Naive thymus-derived CD4-positive, alpha-beta T cell (primary cell): ENCODE measurements at regions not wholly inside any gene's neighbourhood (a gene's known extent, or its start where the extent isn't known, plus 50 kb on each side); places are given as distances from the start of the nearest gene placed in this dataset.

Source experiments
- ATAC-seq: fragments of 150-1000 bp; cut with Tn5 transposase; 2 replicates; pipeline ENCODE4 v1.10.0; 2021; ENCODE audit warnings: mild to moderate bottlenecking, moderate library complexity
- CTCF ChIA-PET: fragments of 350-600 bp; sonication (Branson Sonifier 250); formaldehyde crosslinking; loops from one replicate; lab custom pipeline; 2021; ENCODE audit warnings: antibody characterized with exemption; lab: Charles Lee
- POLR2A ChIA-PET: fragments of 350-600 bp; sonication (Branson Sonifier 250); formaldehyde crosslinking; loops from one replicate; lab custom pipeline; 2021; ENCODE audit warnings: antibody characterized with exemption, inconsistent platforms; lab: Charles Lee
- DNase-seq, 9 donors: peaks; one replicate each; pipeline versions ENCODE4 v3.0.0 to v3.0.0-alpha.2; 2020 to 2022; ENCODE audit warnings: mixed read lengths in 1 of 9
- H3K27ac ChIP-seq: one replicate; pipeline ENCODE4 v1.7.0; 2013; ENCODE audit warnings: mild to moderate bottlenecking, low read depth, low read length, moderate library complexity
- H3K27me3 ChIP-seq, 2 donors: one replicate each; pipeline ENCODE4 v1.7.0; 2013; ENCODE audit warnings: low read length in 2 of 2, mild to moderate bottlenecking in 2 of 2, moderate library complexity in 2 of 2; ENCODE audit not compliant: control insufficient read depth in 2 of 2, insufficient read depth in 2 of 2
- H3K36me3 ChIP-seq, 3 experiments: 1 replicate in 2 of 3; 2 replicates in 1 of 3; pipeline ENCODE4 v1.7.0; 2013; ENCODE audit warnings: low read length in 3 of 3, mild to moderate bottlenecking in 3 of 3, moderate library complexity in 1 of 3; ENCODE audit not compliant: insufficient read depth in 3 of 3, control insufficient read depth in 2 of 3
- H3K4me1 ChIP-seq, 2 donors: one replicate each; pipeline ENCODE4 v1.7.0; 2013; ENCODE audit warnings: low read length in 2 of 2, mild to moderate bottlenecking in 2 of 2, moderate library complexity in 1 of 2; ENCODE audit not compliant: control insufficient read depth in 2 of 2, insufficient read depth in 2 of 2
- H3K4me3 ChIP-seq: 2 replicates; pipeline ENCODE4 v1.7.0; 2013; ENCODE audit warnings: mild to moderate bottlenecking, low read length
- H3K9me3 ChIP-seq, 3 experiments: 1 replicate in 2 of 3; 2 replicates in 1 of 3; pipeline ENCODE4 v1.7.0; 2013; ENCODE audit warnings: low read length in 3 of 3; ENCODE audit not compliant: control insufficient read depth in 2 of 3
- H3K27ac Mint-ChIP-seq, 9 donors: one replicate each; pipeline ENCODE4 v1.8.0; 2020 to 2022; ENCODE audit warnings: mixed read lengths in 9 of 9, mild to moderate bottlenecking in 8 of 9, moderate library complexity in 5 of 9, inconsistent platforms in 2 of 9
- H3K27me3 Mint-ChIP-seq, 5 donors: one replicate each; pipeline ENCODE4 v1.8.0; 2021 to 2022; ENCODE audit warnings: mixed read lengths in 5 of 5, mild to moderate bottlenecking in 1 of 5
- H3K36me3 Mint-ChIP-seq, 5 donors: one replicate each; pipeline ENCODE4 v1.8.0; 2020 to 2022; ENCODE audit warnings: mixed read lengths in 5 of 5, mild to moderate bottlenecking in 3 of 5, inconsistent platforms in 1 of 5
- H3K4me1 Mint-ChIP-seq, 7 donors: one replicate each; pipeline ENCODE4 v1.8.0; 2020 to 2022; ENCODE audit warnings: mixed read lengths in 7 of 7, mild to moderate bottlenecking in 3 of 7, inconsistent platforms in 1 of 7
- H3K4me3 Mint-ChIP-seq, 10 donors: one replicate each; pipeline ENCODE4 v1.8.0; 2020 to 2022; ENCODE audit warnings: mild to moderate bottlenecking in 10 of 10, mixed read lengths in 10 of 10, moderate library complexity in 6 of 10, inconsistent platforms in 2 of 10
- H3K9me3 Mint-ChIP-seq, 11 donors: one replicate each; pipeline ENCODE4 v1.8.0; 2020 to 2022; ENCODE audit warnings: mixed read lengths in 11 of 11, mild to moderate bottlenecking in 4 of 11, inconsistent platforms in 1 of 11, moderate library complexity in 1 of 11
- intact Hi-C, 2 donors: fragments of 100-400 bp; cut with micrococcal nuclease; formaldehyde crosslinking; loops; one replicate each; pipeline ENCODE4 v1.15.1; 2023

DNA sequence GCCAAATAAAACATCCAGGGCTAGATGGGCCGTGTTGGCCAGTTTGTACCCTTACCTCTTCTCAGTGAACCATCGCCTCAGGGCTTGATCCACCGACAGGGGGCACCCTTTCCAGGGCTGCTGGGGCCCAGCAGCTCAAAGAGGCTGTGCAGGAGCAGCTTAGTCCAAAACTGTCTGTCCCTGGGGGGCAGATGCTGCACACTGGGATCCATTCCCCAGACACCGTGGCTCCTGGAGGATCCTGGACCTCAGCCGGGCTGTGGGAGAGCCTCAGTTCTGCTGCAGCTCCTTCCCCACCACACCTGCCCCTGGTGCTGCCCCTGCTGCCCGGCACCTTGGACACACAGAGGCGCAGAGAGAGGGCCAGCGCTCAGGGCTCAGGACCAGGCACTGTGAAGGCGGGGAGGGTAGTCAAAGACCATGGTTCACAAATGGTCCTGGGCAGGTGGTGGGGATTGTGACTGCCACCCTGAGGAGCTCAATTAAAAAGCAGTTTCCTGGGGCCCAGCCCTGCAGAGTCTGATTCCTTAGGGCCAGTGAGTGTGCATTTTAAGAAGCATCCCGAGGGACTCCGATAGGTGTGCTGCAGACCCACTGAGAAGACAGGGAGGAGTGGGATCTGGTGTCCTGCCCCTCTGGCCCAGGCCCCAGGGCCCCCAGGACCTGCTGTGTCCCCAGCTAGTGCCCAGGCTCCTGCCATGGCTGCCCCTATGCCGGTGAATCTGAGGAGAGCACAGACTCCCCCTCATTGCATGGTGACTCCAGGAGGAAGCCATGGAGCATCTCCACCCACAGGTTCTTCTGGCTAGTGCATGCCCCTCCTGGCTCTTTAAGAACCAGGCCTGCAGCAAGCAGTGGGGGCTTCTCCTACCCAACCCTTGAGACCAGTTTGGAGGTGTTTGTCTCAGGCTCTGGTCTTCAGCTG, 86.5 kb upstream of the PRR20G start:
- POLR2A ChIA-PET, result no interaction called here
- no peak for ATAC-seq
- no peak overlapping the region for H3K27ac ChIP-seq
- no peak overlapping the region for H3K27ac Mint-ChIP-seq
- H3K27me3 Mint-ChIP-seq, result peaks cover 0 to 18% (median 17%) of the 10 kb centered on the region in 5 donors
- H3K36me3 Mint-ChIP-seq, result no peaks in the 10 kb centered on the region
- H3K27me3 ChIP-seq, result no peaks in the 10 kb centered on the region
- H3K4me1 Mint-ChIP-seq, result no peaks in the 10 kb centered on the region
- H3K4me3 ChIP-seq, result no peak overlapping the region
- peaks cover 0 to 15% (median 5%) of the 10 kb centered on the region in 11 donors for H3K9me3 Mint-ChIP-seq
- H3K4me1 ChIP-seq, result no peaks in the 10 kb centered on the region
- no peaks in the 10 kb centered on the region for H3K36me3 ChIP-seq
- no peaks in the 10 kb centered on the region for H3K9me3 ChIP-seq
- H3K4me3 Mint-ChIP-seq, result no peak overlapping the region
- CTCF ChIA-PET, result no interaction called here
- DNase-seq, result peak in 1 of 9 donors; percentile 32
- intact Hi-C loops, result no loop called here

DNA sequence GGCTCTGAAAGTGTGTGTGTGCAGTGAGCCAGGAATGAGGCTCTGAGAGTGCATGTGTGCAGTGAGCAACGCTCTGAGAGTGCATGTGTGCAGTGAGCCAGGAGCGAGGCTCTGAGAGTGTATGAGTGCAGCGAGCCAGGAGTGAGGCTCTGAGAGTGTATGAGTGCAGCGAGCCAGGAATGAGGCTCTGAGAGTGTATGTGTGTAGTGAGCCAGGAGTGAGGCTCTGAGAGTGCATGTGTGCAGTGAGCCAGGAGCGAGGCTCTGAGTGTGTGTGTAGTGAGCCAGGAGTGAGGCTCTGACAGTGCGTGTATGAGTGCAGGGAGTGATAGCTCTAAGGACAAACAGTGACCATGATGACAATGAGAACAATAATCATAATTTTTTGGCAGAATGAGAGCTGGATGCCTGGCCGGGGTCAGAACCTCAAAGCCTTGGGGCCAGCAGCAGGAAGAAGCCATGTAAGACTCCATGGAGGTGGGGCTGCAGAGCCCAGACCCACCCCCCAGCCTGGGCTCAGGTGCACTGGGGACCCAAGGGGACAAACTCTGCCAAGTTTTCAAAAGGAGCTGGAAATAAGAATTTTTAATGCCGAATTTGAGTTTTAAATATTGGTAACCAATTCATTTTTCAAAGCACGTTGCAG, 85.7 kb upstream of the PRR20G start:
- Mint-ChIP-seq H3K36me3 (no peaks in the 10 kb centered on the region), H3K9me3 (peaks cover 0 to 15% (median 5%) of the 10 kb centered on the region in 11 donors), H3K27me3 (peaks cover 0 to 18% (median 18%) of the 10 kb centered on the region in 5 donors), H3K4me1 (peaks cover 0 to 2% (median 0%) of the 10 kb centered on the region in 7 donors), H3K4me3 (no peak overlapping the region), H3K27ac (no peak overlapping the region)
- Histone ChIP-seq H3K36me3 (no peaks in the 10 kb centered on the region), H3K4me1 (no peaks in the 10 kb centered on the region), H3K4me3 (no peak overlapping the region), H3K27me3 (no peaks in the 10 kb centered on the region), H3K9me3 (no peaks in the 10 kb centered on the region), H3K27ac (no peak overlapping the region)
- ChIA-PET POLR2A (no interaction called here), CTCF (no interaction called here)
- no peak for ATAC-seq
- no peak for DNase-seq
- intact Hi-C loops, result no loop called here

DNA sequence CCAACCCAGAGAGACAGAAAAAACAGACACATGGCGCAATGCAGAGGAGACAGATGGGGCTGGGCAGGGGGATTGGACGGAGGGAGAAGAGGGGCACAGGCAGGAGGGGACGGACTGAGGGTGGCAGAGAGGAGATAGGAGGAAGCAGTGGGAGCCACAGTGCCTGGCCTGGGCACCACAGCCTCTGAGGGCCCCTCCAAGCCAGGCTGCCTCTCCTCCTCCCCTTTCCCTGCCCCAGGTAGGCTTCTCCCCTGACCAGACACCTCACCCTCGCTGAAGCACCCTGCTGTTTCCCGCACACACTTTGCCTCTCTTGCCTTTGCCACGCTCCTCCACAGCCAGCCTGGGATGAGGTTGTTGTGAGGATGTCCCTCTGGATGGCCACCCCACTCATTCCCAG, 84.0 kb upstream of the PRR20G start:
- Histone ChIP-seq H3K27ac (no peak overlapping the region), H3K4me3 (no peak overlapping the region), H3K4me1 (no peaks in the 10 kb centered on the region), H3K36me3 (no peaks in the 10 kb centered on the region), H3K27me3 (no peaks in the 10 kb centered on the region), H3K9me3 (no peaks in the 10 kb centered on the region)
- Mint-ChIP-seq H3K27me3 (peaks cover 0 to 30% (median 18%) of the 10 kb centered on the region in 5 donors), H3K27ac (no peak overlapping the region), H3K36me3 (no peaks in the 10 kb centered on the region), H3K9me3 (peaks cover 0 to 14% (median 5%) of the 10 kb centered on the region in 11 donors), H3K4me3 (no peak overlapping the region), H3K4me1 (peaks cover 0 to 2% (median 0%) of the 10 kb centered on the region in 7 donors)
- CTCF ChIA-PET, result no interaction called here
- DNase-seq (no peak), ATAC-seq (no peak)
- POLR2A ChIA-PET, result no interaction called here
- intact Hi-C loops, result no loop called here

DNA sequence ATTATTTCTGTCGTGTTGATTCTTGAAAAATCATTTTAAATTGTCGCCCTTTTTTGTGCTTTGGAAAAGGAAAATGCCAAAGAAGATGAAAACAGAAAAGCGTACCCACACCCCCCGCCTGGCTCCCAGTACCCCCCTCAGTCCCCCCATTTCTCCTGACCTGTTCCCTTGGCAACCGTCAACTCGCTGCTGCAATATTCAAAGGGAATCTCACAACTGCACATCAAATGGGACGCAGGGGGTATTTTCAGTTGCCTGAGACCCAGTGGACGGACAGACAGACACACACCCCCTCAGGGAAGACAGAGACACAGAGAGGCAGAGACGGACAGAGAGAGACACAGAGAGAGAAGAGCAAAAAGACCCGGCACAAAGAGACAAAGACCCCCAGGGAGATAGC, 83.5 kb upstream of the PRR20G start:
- Mint-ChIP-seq H3K36me3 (no peaks in the 10 kb centered on the region), H3K27me3 (peaks cover 0 to 34% (median 18%) of the 10 kb centered on the region in 5 donors), H3K4me1 (peaks cover 0 to 2% (median 0%) of the 10 kb centered on the region in 7 donors), H3K9me3 (peaks cover 0 to 9% (median 4%) of the 10 kb centered on the region in 11 donors), H3K27ac (no peak overlapping the region), H3K4me3 (no peak overlapping the region)
- Histone ChIP-seq H3K9me3 (no peaks in the 10 kb centered on the region), H3K4me1 (no peaks in the 10 kb centered on the region), H3K4me3 (no peak overlapping the region), H3K27me3 (no peaks in the 10 kb centered on the region), H3K36me3 (no peaks in the 10 kb centered on the region), H3K27ac (no peak overlapping the region)
- intact Hi-C loops, result no loop called here
- ATAC-seq, result no peak
- POLR2A ChIA-PET, result no interaction called here
- CTCF ChIA-PET, result no interaction called here
- no peak for DNase-seq

DNA sequence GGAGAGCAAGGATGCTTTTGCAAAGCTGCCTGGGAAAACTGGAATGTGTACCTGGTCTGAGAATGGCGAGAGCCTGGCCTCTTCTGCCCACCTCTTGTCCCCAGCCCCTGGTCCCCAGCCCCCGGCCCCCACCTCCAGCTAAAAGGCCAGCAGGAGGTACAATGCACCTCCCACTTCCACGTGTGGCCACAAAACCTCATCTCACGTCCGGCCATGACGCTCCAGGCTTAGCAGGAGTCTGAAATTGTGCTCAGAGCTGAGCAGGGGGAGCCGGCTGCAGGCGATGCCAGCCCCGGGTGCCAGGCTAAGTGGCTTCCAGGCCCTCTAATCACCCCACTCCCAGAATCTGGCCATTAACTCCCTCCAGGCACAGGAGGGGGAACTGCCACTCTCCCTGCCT, 83.1 kb upstream of the PRR20G start:
- peaks cover 0 to 2% (median 0%) of the 10 kb centered on the region in 7 donors for H3K4me1 Mint-ChIP-seq
- Histone ChIP-seq H3K4me1 (no peaks in the 10 kb centered on the region), H3K27ac (no peak overlapping the region), H3K4me3 (no peak overlapping the region), H3K9me3 (no peaks in the 10 kb centered on the region), H3K36me3 (no peaks in the 10 kb centered on the region), H3K27me3 (no peaks in the 10 kb centered on the region)
- H3K27ac Mint-ChIP-seq, result no peak overlapping the region
- peaks cover 0 to 35% (median 14%) of the 10 kb centered on the region in 5 donors for H3K27me3 Mint-ChIP-seq
- no peak for ATAC-seq
- intact Hi-C loops, result no loop called here
- H3K36me3 Mint-ChIP-seq, result no peaks in the 10 kb centered on the region
- DNase-seq, result no peak
- POLR2A ChIA-PET, result no interaction called here
- no peak overlapping the region for H3K4me3 Mint-ChIP-seq
- CTCF ChIA-PET, result no interaction called here
- peaks cover 0 to 4% (median 2%) of the 10 kb centered on the region in 11 donors for H3K9me3 Mint-ChIP-seq

DNA sequence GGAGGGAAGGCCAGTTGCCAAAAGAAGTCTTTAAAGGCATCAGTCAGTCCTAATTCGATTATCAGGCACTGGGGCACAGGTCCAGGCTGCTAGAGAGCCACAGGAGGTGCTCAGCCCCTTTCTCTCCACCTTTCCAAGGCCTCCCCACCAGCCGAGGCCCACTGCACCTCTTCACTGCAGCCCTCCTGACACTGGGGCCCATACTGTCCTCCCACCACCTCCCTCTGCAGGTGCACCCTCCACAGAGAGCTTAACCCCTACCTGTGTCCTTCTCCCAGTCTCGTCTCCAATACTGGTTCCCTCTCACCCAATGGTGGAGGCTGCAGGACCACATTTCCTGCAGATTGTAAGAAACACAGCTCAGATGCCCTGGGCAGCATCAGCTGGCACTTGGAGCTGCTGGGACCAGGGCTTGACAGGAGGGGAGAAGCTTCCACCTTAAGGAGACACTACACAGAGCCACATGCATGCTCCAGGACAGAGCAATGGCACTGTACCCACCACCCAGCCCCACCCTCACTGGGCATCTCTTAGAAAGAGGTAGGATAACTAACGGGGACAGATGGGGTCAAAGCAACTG, 81.6 kb upstream of the PRR20G start:
- peaks cover 8 to 37% (median 13%) of the 10 kb centered on the region in 5 donors for H3K27me3 Mint-ChIP-seq
- no peak overlapping the region for H3K27ac Mint-ChIP-seq
- POLR2A ChIA-PET, result no interaction called here
- H3K4me3 ChIP-seq, result no peak overlapping the region
- no peaks in the 10 kb centered on the region for H3K36me3 ChIP-seq
- CTCF ChIA-PET, result no interaction called here
- no peaks in the 10 kb centered on the region for H3K36me3 Mint-ChIP-seq
- H3K4me1 Mint-ChIP-seq, result peaks cover 0 to 2% (median 0%) of the 10 kb centered on the region in 7 donors
- no peak overlapping the region for H3K27ac ChIP-seq
- H3K27me3 ChIP-seq, result no peaks in the 10 kb centered on the region
- intact Hi-C loops, result no loop called here
- H3K9me3 ChIP-seq, result no peaks in the 10 kb centered on the region
- H3K9me3 Mint-ChIP-seq, result peaks cover 0 to 3% (median 0%) of the 10 kb centered on the region in 11 donors
- DNase-seq (no peak), ATAC-seq (no peak)
- H3K4me3 Mint-ChIP-seq, result no peak overlapping the region
- no peaks in the 10 kb centered on the region for H3K4me1 ChIP-seq
